ENCODE measurements at regions not wholly inside any gene's neighbourhood (a gene's known extent, or its start where the extent isn't known, plus 50 kb on each side); places are given as distances from the start of the nearest gene placed in this dataset.

DNA sequence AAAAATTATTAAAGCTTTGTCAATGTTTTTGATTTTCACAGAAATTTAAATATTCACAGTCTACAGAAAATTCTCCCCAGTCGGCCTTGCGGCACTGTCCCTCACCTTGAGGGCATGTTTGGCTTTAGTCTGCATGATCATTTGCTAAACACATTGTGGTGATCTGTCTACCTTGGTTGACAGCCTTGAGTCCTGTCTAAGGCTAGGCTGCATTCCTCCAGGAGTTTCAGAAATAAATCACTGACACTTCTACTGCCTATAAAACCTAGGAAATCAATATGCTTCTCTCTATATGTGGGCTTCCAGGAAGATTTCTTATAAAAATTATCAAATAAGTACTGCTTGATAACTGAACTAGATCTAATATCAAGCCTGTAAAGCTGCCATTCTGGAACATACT is 430.7 kb upstream of the GRM3 start:
- ATAC-seq (ENCODE audit: low FRiP score), result no peak
- DNase-seq (ENCODE audit: low spot score), result no peak
- TF ChIP-seq, protein P1, sequence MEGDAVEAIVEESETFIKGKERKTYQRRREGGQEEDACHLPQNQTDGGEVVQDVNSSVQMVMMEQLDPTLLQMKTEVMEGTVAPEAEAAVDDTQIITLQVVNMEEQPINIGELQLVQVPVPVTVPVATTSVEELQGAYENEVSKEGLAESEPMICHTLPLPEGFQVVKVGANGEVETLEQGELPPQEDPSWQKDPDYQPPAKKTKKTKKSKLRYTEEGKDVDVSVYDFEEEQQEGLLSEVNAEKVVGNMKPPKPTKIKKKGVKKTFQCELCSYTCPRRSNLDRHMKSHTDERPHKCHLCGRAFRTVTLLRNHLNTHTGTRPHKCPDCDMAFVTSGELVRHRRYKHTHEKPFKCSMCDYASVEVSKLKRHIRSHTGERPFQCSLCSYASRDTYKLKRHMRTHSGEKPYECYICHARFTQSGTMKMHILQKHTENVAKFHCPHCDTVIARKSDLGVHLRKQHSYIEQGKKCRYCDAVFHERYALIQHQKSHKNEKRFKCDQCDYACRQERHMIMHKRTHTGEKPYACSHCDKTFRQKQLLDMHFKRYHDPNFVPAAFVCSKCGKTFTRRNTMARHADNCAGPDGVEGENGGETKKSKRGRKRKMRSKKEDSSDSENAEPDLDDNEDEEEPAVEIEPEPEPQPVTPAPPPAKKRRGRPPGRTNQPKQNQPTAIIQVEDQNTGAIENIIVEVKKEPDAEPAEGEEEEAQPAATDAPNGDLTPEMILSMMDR (IDR thresholded peaks at IDR 0.05), result no peak

DNA sequence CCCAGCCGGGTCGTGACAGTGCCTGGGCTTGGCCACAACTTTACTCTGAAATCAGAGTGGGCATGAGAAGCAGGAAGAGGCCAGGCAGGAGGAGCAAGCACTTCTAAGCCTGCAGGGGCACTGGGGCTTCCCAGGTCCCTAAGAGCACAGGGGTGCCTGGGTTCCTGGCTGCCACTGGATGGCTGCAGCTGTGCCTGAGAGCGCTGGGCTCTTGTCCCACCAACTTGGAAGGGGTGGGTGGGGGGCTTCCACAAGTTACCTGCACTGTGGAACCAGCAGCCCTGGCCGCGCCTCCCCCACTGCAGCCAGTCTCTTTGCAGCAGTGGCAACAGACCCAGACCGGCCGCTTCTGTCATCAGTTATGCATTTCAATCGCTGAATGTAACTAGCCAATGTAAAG is 434.7 kb upstream of the GRM3 start:
- no peak for ATAC-seq (ENCODE audit: low FRiP score)
- DNase-seq (ENCODE audit: low spot score), result no peak
- TF ChIP-seq, protein P1 (IDR thresholded peaks at IDR 0.05), result no peak

DNA sequence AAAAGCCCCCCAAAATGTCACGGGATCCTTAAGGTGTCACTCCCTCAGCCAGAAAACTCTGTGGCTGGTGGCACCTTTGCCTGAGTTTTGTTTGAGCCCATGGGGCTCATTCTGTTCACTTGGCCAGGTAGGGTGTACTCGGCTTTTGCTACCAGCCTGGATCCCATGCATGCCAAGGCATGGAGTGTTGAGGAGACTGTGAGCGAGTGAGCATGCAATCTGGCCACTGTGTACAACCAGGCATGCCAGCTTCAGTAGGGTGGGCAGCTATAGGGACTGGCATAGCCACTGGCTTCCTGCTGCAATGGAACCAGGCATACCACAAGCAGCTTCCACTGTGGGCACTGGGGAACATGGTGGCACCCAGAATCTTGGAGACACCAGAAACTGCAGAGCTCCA is 436.0 kb upstream of the GRM3 start:
- TF ChIP-seq, protein P1 (IDR thresholded peaks at IDR 0.05), result no peak
- no peak for DNase-seq (ENCODE audit: low spot score)
- no peak for ATAC-seq (ENCODE audit: low FRiP score)

DNA sequence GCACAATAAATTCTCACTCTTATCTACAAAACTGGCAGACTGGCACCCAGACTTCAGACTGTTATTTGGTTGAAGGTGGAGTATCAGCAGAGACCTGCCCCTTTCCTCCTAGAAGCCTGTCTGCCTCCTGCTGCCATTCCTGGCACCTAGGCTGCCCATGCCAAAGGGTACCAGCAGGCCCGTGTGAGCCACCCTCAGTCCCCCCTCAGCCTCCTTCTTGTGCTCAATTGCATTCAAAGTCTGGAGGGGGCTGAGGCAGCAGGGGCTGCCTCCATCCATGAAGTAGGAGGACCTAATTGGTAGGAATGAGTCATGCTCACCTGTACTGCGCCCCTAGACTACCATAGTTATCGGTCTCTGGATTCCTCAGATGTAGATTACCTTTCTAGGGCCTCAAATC is 440.9 kb upstream of the GRM3 start:
- no peak for ATAC-seq (ENCODE audit: low FRiP score)
- no peak for DNase-seq (ENCODE audit: low spot score)
- TF ChIP-seq, protein P1 (IDR thresholded peaks at IDR 0.05), result no peak

DNA sequence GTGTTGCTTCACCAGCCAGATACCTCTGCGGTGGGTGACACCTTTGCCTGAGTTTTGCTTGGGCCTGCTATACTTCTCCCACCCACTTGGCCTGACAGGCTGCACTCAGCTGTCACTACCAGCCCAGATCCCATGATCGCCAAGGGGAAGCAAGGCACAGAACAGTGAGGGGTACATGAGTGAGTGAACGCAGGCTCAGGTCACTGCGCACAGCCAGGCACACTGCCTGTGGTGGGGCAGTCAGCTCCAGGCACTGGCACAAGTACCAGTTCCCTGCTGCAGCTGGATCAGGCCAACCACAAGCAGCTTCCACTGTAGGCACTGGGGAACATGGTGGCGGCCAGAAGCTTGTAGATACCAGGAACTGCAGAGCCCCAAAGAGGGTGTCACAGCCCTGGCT is 441.9 kb upstream of the GRM3 start:
- TF ChIP-seq, protein P1 (IDR thresholded peaks at IDR 0.05), result no peak
- DNase-seq (ENCODE audit: low spot score), result no peak
- ATAC-seq (ENCODE audit: low FRiP score), result no peak

DNA sequence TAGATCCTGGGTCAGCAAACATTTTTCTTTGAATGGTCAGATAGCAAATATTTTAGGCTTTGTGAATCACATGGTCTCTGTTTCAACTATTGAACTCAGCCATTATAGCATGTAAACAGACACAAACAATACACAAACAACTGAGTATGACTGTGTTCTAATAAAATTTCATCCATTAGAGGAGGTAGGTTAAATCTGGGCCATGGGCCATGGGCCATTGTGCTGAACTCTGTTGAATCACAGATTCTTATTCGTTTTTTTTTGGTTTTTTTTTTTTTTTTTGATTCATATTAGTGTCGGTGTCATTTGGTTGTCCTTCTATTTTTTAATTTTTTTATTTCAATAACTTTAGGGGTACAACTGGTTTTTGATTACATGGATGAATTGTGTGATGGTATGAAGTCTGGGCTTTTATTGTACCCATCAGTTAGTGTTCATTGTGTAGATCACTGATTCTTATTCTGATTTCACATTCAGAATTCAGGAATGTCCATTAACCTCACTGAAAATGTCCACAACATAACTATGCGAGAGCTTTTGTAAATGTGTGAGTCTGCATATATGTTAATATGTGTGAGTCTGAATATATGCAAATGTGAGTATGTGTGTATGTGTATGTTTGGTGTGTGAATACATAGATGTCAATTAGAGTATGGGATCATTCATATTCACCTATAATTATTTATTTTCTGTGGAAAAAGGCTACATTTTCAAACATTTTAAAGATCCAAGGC is 443.7 kb upstream of the GRM3 start:
- DNase-seq (ENCODE audit: low spot score) (no peak), ATAC-seq (ENCODE audit: low FRiP score) (no peak)
- TF ChIP-seq, protein P1 (IDR thresholded peaks at IDR 0.05), result no peak

DNA sequence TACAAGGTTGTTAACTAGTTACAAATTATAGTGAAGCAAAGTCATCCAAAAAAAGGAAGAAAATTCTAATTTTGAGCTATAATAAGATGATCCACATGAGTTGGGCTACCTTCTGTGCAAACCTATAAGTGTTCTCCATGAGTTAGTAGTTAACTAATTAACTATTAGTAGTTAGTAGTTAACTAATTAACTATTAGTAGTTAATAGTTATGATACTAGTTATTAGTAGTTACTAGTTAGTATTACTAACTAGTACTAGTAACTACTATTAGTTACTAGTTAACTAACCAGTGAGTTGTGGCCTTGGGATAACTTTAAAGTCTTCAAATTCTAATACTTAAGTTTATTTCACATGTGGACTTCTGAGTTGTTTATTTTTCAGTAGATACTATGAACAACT is 453.4 kb upstream of the GRM3 start:
- TF ChIP-seq, protein P1 (IDR thresholded peaks at IDR 0.05), result no peak
- DNase-seq (ENCODE audit: low spot score), result no peak
- ATAC-seq (ENCODE audit: low FRiP score), result no peak
